Gastrocnemius medialis (tissue), 4 donors: ENCODE measurements at regions not wholly inside any gene's neighbourhood (a gene's known extent, or its start where the extent isn't known, plus 50 kb on each side); places are given as distances from the start of the nearest gene placed in this dataset.

Experiments used
- CTCF ChIP-seq, 5 experiments: fragments of 450-650 bp in 3 of 5; fragments of 200-600 bp in 2 of 5; sonication (generic) in 2 of 5; IDR thresholded peaks in 4 of 5; conservative IDR thresholded peaks in 1 of 5; 1 replicate in 4 of 5; 2 replicates in 1 of 5; pipeline ENCODE4 v1.5.1; 2016 to 2019; ENCODE audit warnings: antibody characterized with exemption in 5 of 5, mild to moderate bottlenecking in 3 of 5, moderate library complexity in 3 of 5
- POLR2A ChIP-seq, 2 donors: fragments of 450-650 bp; IDR thresholded peaks; one replicate each; pipeline ENCODE4 v1.6.1; 2017; ENCODE audit warnings: antibody characterized with exemption in 2 of 2, mild to moderate bottlenecking in 2 of 2, moderate library complexity in 2 of 2

GRCh38 chr7:81534446-81534845 is 235.4 kb downstream of the HGF start:
- TF ChIP-seq CTCF (IDR thresholded peaks at IDR 0.05 in 4 of 5, conservative IDR thresholded peaks at IDR 0.05 in 1 of 5) (no peak), POLR2A (IDR thresholded peaks at IDR 0.05) (no peak)
